H1 (cell line): ENCODE measurements at regions not wholly inside any gene's neighbourhood (a gene's known extent, or its start where the extent isn't known, plus 50 kb on each side); places are given as distances from the start of the nearest gene placed in this dataset.
A peak's percentile ranks its signal among the peaks of the same experiment; 100 is the strongest.

Experiments
- CTCF ChIA-PET: fragments of 300-600 bp; sonication (Branson Sonifier 250); formaldehyde crosslinking; loops from one replicate; lab custom pipeline; 2021; ENCODE audit not compliant: partially characterized antibody; lab: Charles Lee
- POLR2A ChIA-PET: fragments of 300-600 bp; sonication (Branson Sonifier 250); formaldehyde crosslinking; loops from one replicate; lab custom pipeline; 2021; ENCODE audit warnings: inconsistent platforms; ENCODE audit not compliant: partially characterized antibody; lab: Charles Lee
- DNase-seq, 2 experiments: peaks; one replicate each; pipeline versions ENCODE4 v3.0.0 to v3.0.0-alpha.2; 2010 to 2022; ENCODE audit warnings: low spot score in 2 of 2, low read depth in 1 of 2, mixed read lengths in 1 of 2
- FAIRE-seq: peaks from 2 replicates; lab custom pipeline; 2011; peaks lifted over from hg19 to GRCh38; lab: Jason Lieb, UNC
- H2AFZ ChIP-seq: 2 replicates; pipeline ENCODE4 v1.8.1; 2012; ENCODE audit warnings: low read length, inconsistent platforms
- H2AK5ac ChIP-seq: 2 replicates; pipeline ENCODE4 v1.6.1; 2013; ENCODE audit warnings: low read depth, low read length
- H2BK120ac ChIP-seq: replicated peaks from 2 replicates; pipeline ENCODE3; 2013; ENCODE audit warnings: low read depth, low read length, inconsistent platforms
- H2BK12ac ChIP-seq: 2 replicates; pipeline ENCODE4 v1.6.1; 2013; ENCODE audit warnings: low read depth, low read length
- H2BK15ac ChIP-seq: 2 replicates; pipeline ENCODE4 v1.6.1; 2013; ENCODE audit warnings: low read length
- H2BK20ac ChIP-seq: 2 replicates; pipeline ENCODE4 v1.6.1; 2013; ENCODE audit warnings: low read length
- H2BK5ac ChIP-seq: 2 replicates; pipeline ENCODE4 v1.6.1; 2013; ENCODE audit warnings: low read depth, low read length
- H3K14ac ChIP-seq: 2 replicates; pipeline ENCODE4 v1.6.1; 2013; ENCODE audit warnings: inconsistent platforms; ENCODE audit not compliant: insufficient read length
- H3K18ac ChIP-seq: 2 replicates; pipeline ENCODE4 v1.6.1; 2013; ENCODE audit warnings: low read length; ENCODE audit errors: extremely low read depth
- H3K23ac ChIP-seq: 2 replicates; pipeline ENCODE4 v1.6.1; 2013; ENCODE audit warnings: inconsistent platforms; ENCODE audit not compliant: insufficient read length
- H3K23me2 ChIP-seq: 2 replicates; pipeline ENCODE4 v1.6.1; 2013; ENCODE audit warnings: low read depth, low read length
- H3K27ac ChIP-seq: 2 replicates; pipeline ENCODE4 v1.6.1; 2011; ENCODE audit warnings: low read depth, low read length, inconsistent platforms
- H3K27me3 ChIP-seq, 4 experiments: replicated peaks in 1 of 4; 1 replicate in 1 of 4; 2 replicates in 3 of 4; pipeline versions ENCODE4 v1.6.1 to v1.8.1; 2011 to 2013; ENCODE audit warnings: low read length in 3 of 4, mild to moderate bottlenecking in 3 of 4, inconsistent platforms in 2 of 4, mixed read lengths in 2 of 4, moderate library complexity in 1 of 4; ENCODE audit not compliant: control insufficient read depth in 3 of 4, insufficient read depth in 3 of 4; ENCODE audit errors: extremely low read depth in 1 of 4
- H3K36me3 ChIP-seq, 4 experiments: 2 replicates each; pipeline versions ENCODE4 v1.6.1 to v1.8.1; 2011 to 2013; ENCODE audit warnings: mild to moderate bottlenecking in 4 of 4, low read length in 3 of 4, moderate library complexity in 2 of 4, control low read depth in 1 of 4, inconsistent platforms in 1 of 4; ENCODE audit not compliant: insufficient read depth in 4 of 4, control insufficient read depth in 2 of 4
- H3K4ac ChIP-seq: replicated peaks from 2 replicates; pipeline ENCODE3; 2013; ENCODE audit warnings: low read length, low read depth, mixed read lengths, inconsistent platforms; ENCODE audit not compliant: insufficient read length
- H3K4me1 ChIP-seq, 4 experiments: replicated peaks in 1 of 4; 1 replicate in 1 of 4; 2 replicates in 3 of 4; pipeline versions ENCODE4 v1.6.1 to v1.8.1; 2011 to 2013; ENCODE audit warnings: low read length in 3 of 4, inconsistent platforms in 2 of 4, mixed read lengths in 1 of 4; ENCODE audit not compliant: insufficient read depth in 4 of 4, control insufficient read depth in 3 of 4
- H3K4me2 ChIP-seq, 2 experiments: 2 replicates each; pipeline versions ENCODE4 v1.6.1 to v1.8.1; 2011 to 2013; ENCODE audit warnings: low read depth in 2 of 2, low read length in 2 of 2, control low read depth in 1 of 2, inconsistent platforms in 1 of 2, mild to moderate bottlenecking in 1 of 2; ENCODE audit not compliant: insufficient read depth in 1 of 2
- H3K4me3 ChIP-seq, 4 experiments: fragments of 200-600, 300-600 bp in 1 of 4; sonication (generic), shearing (Covaris generic), sonication (Bioruptor Twin) in 1 of 4; 2 replicates each; pipeline versions ENCODE4 v1.5.1 to v1.8.1; 2011 to 2016; ENCODE audit warnings: low read length in 4 of 4, low read depth in 3 of 4, control low read depth in 2 of 4, inconsistent platforms in 2 of 4, mild to moderate bottlenecking in 2 of 4, mixed read lengths in 1 of 4, moderate library complexity in 1 of 4; ENCODE audit not compliant: insufficient read depth in 2 of 4; ENCODE audit errors: extremely low read depth in 1 of 4
- H3K56ac ChIP-seq: replicated peaks from 2 replicates; pipeline ENCODE3; 2013; ENCODE audit warnings: low read depth, mild to moderate bottlenecking, mixed read lengths, low read length, inconsistent platforms; ENCODE audit not compliant: insufficient read length
- H3K79me1 ChIP-seq: 2 replicates; pipeline ENCODE4 v1.6.1; 2013; ENCODE audit warnings: low read depth, low read length, control low read depth
- H3K79me2 ChIP-seq, 2 experiments: 2 replicates each; pipeline versions ENCODE4 v1.6.1 to v1.8.1; 2012 to 2013; ENCODE audit warnings: low read length in 2 of 2, mild to moderate bottlenecking in 2 of 2, inconsistent platforms in 1 of 2; ENCODE audit not compliant: insufficient read depth in 2 of 2, control insufficient read depth in 1 of 2
- H3K9ac ChIP-seq, 4 experiments: replicated peaks in 1 of 4; 1 replicate in 1 of 4; 2 replicates in 3 of 4; pipeline versions ENCODE4 v1.6.1 to v1.8.1; 2011 to 2013; ENCODE audit warnings: low read depth in 3 of 4, low read length in 3 of 4, control low read depth in 2 of 4, mild to moderate bottlenecking in 2 of 4, moderate library complexity in 2 of 4, inconsistent platforms in 1 of 4; ENCODE audit errors: extremely low read depth in 1 of 4
- H3K9me3 ChIP-seq, 2 experiments: 2 replicates each; pipeline versions ENCODE4 v1.6.1 to v1.8.1; 2012 to 2013; ENCODE audit warnings: mild to moderate bottlenecking in 2 of 2, moderate library complexity in 2 of 2, control low read depth in 1 of 2, inconsistent platforms in 1 of 2, low read depth in 1 of 2, low read length in 1 of 2, mixed read lengths in 1 of 2; ENCODE audit not compliant: insufficient read depth in 2 of 2
- H4K20me1 ChIP-seq, 2 experiments: replicated peaks in 1 of 2; 2 replicates each; pipeline versions ENCODE3 to v1.8.1; 2011 to 2013; ENCODE audit warnings: inconsistent platforms in 2 of 2, low read length in 2 of 2, mild to moderate bottlenecking in 1 of 2; ENCODE audit not compliant: insufficient read depth in 2 of 2, control insufficient read depth in 1 of 2
- H4K5ac ChIP-seq: 2 replicates; pipeline ENCODE4 v1.6.1; 2013; ENCODE audit warnings: low read length, low read depth, mixed read lengths, inconsistent platforms; ENCODE audit not compliant: insufficient read length
- H4K8ac ChIP-seq: 2 replicates; pipeline ENCODE4 v1.8.0; 2013; ENCODE audit warnings: mild to moderate bottlenecking, moderate library complexity, low read length, inconsistent platforms; ENCODE audit not compliant: insufficient read depth; ENCODE audit errors: extremely low read depth
- H4K91ac ChIP-seq: replicated peaks from 2 replicates; pipeline ENCODE3; 2013; ENCODE audit warnings: low read length, mixed read lengths, inconsistent platforms; ENCODE audit not compliant: insufficient read length
- SIX5 ChIP-seq: IDR thresholded peaks from 2 replicates; pipeline ENCODE4 v1.6.1; 2011; ENCODE audit warnings: mild to moderate bottlenecking, low read depth, low read length
- WGBS, 2 experiments: shearing (Covaris generic) in 1 of 2; methylation state at CpG; one replicate each; pipeline versions ENCODE4 v1.1.6 to v1.1.7; 2013 to 2015; ENCODE audit warnings: low lambda C conversion rate in 2 of 2, mixed read lengths in 2 of 2, inconsistent platforms in 1 of 2, low coverage in 1 of 2, missing lambda C conversion rate in 1 of 2; ENCODE audit not compliant: insufficient replicate concordance in 2 of 2, insufficient coverage in 1 of 2, insufficient read length in 1 of 2; ENCODE audit errors: extremely low coverage in 1 of 2, missing lambda C conversion rate in 1 of 2; 5-methylcytosine and 5-hydroxymethylcytosine counted together
- TF ChIP-seq, protein P1 (sequence below): IDR thresholded peaks from 2 replicates; pipeline ENCODE4 v1.6.1; 2012; ENCODE audit warnings: inconsistent platforms

- no peak overlapping the region for H2BK120ac ChIP-seq
- H3K27ac ChIP-seq, result no peak overlapping the region
- CTCF ChIA-PET, result no interaction called here
- no peak overlapping the region for H3K9ac ChIP-seq
- H3K79me1 ChIP-seq, result no peaks in the 10 kb centered on the region
- H3K14ac ChIP-seq, result no peak overlapping the region
- TF ChIP-seq, protein P1, sequence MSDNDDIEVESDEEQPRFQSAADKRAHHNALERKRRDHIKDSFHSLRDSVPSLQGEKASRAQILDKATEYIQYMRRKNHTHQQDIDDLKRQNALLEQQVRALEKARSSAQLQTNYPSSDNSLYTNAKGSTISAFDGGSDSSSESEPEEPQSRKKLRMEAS, result no peak
- TF ChIP-seq SIX5, result peak; percentile 52
- peaks cover 2 to 14% (median 5%) of the 10 kb centered on the region in 4 experiments; a peak in 5 of 7 replicates for H3K4me1 ChIP-seq
- no peaks in the 10 kb centered on the region for H3K36me3 ChIP-seq
- DNase-seq, result no peak
- peak overlapping the region; percentile 96; the same call in 1 of the 2 replicates for H2AFZ ChIP-seq
- H3K18ac ChIP-seq, result no peak overlapping the region; the same call in 1 of the 2 replicates
- peak overlapping the region; percentile 90 for H2BK20ac ChIP-seq
- H3K56ac ChIP-seq, result no peak overlapping the region
- H3K23ac ChIP-seq, result no peak overlapping the region
- H2BK15ac ChIP-seq, result 0 out of 2 replicates have a peak overlapping the region, but pooled peaks have one; percentile 61
- no peak overlapping the region for H2AK5ac ChIP-seq
- no peak overlapping the region for H4K91ac ChIP-seq
- no peak overlapping the region; the same call in 1 of the 2 replicates for H2BK5ac ChIP-seq
- H2BK12ac ChIP-seq, result peak overlapping the region; percentile 84; the same call in 1 of the 2 replicates
- H3K4ac ChIP-seq, result no peak overlapping the region
- no peaks in the 10 kb centered on the region for H3K23me2 ChIP-seq
- no peaks in the 10 kb centered on the region for H3K79me2 ChIP-seq
- POLR2A ChIA-PET, result no interaction called here
- peak overlapping the region in 1 of 2 experiments; percentile 9; a peak in 1 of 4 replicates for H3K4me2 ChIP-seq
- no peaks in the 10 kb centered on the region for H4K20me1 ChIP-seq
- WGBS, 2 experiments, result 90% methylated on average over 3 of the region's 4 CpGs; no CpG with 5 or more reads in 1 of the 2 experiments
- no peak overlapping the region for H3K4me3 ChIP-seq
- no peaks in the 10 kb centered on the region for H3K27me3 ChIP-seq
- H3K9me3 ChIP-seq, result 0 out of 4 replicates have a peak, but pooled peaks cover 0 to 4% of the 10 kb centered on the region in 2 experiments
- H4K8ac ChIP-seq, result no peak overlapping the region
- no peak overlapping the region for H4K5ac ChIP-seq
- peak; percentile 89 for FAIRE-seq
These were observed 142.1 kb downstream of the BCOR start for GRCh38 chrX:39955625-39956024.
